ENCODE measurements at regions not wholly inside any gene's neighbourhood (a gene's known extent, or its start where the extent isn't known, plus 50 kb on each side); places are given as distances from the start of the nearest gene placed in this dataset.
A peak's percentile ranks its signal among the peaks of the same experiment; 100 is the strongest.

DNA sequence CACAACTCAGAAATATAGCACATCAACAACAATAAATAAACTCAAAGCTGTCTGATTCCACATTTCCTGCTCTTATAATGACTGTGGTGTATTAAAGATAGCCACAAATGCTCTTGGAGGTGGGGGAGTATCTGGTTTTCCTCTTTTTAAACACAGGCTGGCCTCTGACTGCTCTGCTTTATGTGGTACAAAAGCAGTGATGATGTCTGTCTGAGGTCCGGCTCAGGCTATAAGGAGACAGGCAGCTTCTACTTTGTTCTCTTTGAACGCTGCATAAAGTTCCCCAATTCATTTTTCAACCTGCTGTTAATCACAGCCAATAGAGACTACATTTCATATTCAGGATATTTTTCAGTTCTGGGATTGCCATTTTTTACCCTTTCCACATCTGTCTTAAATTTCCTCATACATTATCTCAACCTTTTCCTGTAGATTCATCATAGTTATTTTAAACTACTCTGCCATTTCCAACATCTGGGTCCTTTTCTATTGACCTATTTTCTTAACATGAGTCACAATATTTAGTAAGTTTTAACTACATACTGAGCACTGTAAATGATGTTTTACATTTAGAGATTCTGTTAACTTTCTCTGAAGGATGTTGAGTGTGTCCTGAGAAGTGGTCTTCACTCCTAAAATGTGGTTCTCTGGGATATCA lies 64.9 kb downstream of the CRPPA start:
- DNase-seq (no peak), ATAC-seq (peak in 3 of 4 donors; percentile 16 to 75 (median 27))
- intact Hi-C loops (cut with DNase I) = no loop called here
- 23 to 33% (median 30%) methylated on average over 2 of the region's 2 CpGs for WGBS, 4 donors
- no peak for TF ChIP-seq POLR2A (IDR thresholded peaks at IDR 0.05)
- TF ChIP-seq, protein P1, sequence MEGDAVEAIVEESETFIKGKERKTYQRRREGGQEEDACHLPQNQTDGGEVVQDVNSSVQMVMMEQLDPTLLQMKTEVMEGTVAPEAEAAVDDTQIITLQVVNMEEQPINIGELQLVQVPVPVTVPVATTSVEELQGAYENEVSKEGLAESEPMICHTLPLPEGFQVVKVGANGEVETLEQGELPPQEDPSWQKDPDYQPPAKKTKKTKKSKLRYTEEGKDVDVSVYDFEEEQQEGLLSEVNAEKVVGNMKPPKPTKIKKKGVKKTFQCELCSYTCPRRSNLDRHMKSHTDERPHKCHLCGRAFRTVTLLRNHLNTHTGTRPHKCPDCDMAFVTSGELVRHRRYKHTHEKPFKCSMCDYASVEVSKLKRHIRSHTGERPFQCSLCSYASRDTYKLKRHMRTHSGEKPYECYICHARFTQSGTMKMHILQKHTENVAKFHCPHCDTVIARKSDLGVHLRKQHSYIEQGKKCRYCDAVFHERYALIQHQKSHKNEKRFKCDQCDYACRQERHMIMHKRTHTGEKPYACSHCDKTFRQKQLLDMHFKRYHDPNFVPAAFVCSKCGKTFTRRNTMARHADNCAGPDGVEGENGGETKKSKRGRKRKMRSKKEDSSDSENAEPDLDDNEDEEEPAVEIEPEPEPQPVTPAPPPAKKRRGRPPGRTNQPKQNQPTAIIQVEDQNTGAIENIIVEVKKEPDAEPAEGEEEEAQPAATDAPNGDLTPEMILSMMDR (IDR thresholded peaks at IDR 0.05) = no peak
- H3K36me3 ChIP-seq = no peaks in the 10 kb centered on the region
- H3K27me3 ChIP-seq = no peaks in the 10 kb centered on the region
- no peaks in the 10 kb centered on the region for H3K9me3 ChIP-seq
- peaks cover 0 to 17% (median 5%) of the 10 kb centered on the region in 12 donors for H3K4me1 ChIP-seq
- H3K27ac ChIP-seq = peak overlapping the region in 2 of 12 donors; percentile 6 to 41
- H3K4me3 ChIP-seq = no peak overlapping the region

DNA sequence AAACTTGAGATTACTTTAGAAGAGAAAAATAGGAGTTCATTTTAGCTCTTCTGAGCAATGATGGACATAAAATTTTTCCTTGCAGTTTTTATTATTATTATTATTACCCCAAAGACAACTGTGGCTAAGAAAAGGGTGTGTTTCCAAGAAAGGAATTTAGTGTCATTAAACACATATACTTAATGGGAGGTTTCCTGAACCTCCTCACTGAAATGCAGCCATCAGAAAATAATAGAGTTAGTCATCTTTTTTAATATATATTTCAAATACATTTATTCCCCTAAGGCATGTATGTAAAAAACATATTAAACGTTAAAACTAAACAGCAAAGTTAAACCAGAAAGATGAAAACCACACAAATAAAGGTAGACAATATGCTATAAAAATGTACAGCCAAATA lies 66.8 kb downstream of the CRPPA start:
- DNase-seq = no peak
- Histone ChIP-seq H3K4me3 (no peak overlapping the region), H3K9me3 (peaks cover 0 to 18% (median 5%) of the 10 kb centered on the region in 12 donors), H3K27ac (no peak overlapping the region), H3K4me1 (peaks cover 0 to 17% (median 5%) of the 10 kb centered on the region in 12 donors), H3K27me3 (no peaks in the 10 kb centered on the region), H3K36me3 (no peaks in the 10 kb centered on the region)
- ATAC-seq = no peak
- intact Hi-C loops (cut with DNase I) = no loop called here
- TF ChIP-seq, protein P1 (IDR thresholded peaks at IDR 0.05) = no peak
- WGBS, 4 donors = 37 to 78% (median 72%) methylated on average over 1 of the region's 1 CpG

DNA sequence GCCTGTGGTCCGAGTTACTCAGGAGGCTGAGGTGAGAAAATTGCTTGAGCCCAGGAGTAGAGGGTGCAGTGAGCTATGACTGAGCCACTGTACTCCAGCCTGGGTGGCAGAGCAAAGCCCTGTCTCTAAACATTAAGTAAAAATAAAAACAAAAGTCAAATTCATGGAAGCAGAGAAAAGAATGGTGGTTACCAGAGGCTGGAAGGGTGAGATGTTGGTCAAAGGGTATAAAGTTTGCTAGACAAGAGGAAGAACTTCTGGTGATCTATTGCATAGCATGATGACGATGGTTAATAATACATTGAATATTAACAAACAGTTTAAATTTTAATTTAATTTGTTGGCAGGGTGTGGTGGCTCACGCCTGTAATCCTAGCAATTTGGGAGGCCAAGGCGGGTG lies 68.1 kb downstream of the CRPPA start:
- DNase-seq (no peak), ATAC-seq (no peak)
- no peak overlapping the region for H3K4me3 ChIP-seq
- no peaks in the 10 kb centered on the region for H3K36me3 ChIP-seq
- H3K4me1 ChIP-seq = peaks cover 0 to 20% (median 5%) of the 10 kb centered on the region in 12 donors
- H3K27ac ChIP-seq = no peak overlapping the region
- intact Hi-C loops (cut with DNase I) = no loop called here
- WGBS, 4 donors = 66 to 73% (median 73%) methylated on average over 4 of the region's 4 CpGs
- TF ChIP-seq POLR2A (IDR thresholded peaks at IDR 0.05) = no peak
- TF ChIP-seq, protein P1 (IDR thresholded peaks at IDR 0.05) = no peak
- H3K9me3 ChIP-seq = peaks cover 0 to 24% (median 7%) of the 10 kb centered on the region in 12 donors
- no peaks in the 10 kb centered on the region for H3K27me3 ChIP-seq

DNA sequence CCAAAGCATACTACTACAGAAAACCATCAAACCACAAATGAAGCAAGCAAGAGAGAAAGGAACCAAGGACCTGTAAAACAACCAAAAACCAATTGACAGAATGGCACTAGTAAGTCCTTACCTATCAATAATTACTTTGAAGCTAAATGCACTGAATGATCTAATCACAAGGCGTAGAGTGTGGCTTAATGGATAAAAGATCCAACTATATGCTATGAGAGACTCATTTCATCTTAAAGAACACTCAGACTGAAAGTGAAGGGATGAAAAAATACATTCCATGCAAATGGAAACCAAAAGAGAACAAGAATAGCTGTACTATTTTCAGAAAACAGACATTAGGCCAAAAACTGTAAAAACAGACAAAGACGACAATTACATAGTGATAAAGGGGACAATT lies 70.7 kb downstream of the CRPPA start:
- Histone ChIP-seq H3K4me1 (peaks cover 0 to 26% (median 14%) of the 10 kb centered on the region in 12 donors), H3K4me3 (no peak overlapping the region), H3K27ac (no peak overlapping the region), H3K36me3 (no peaks in the 10 kb centered on the region), H3K9me3 (peaks cover 0 to 24% (median 7%) of the 10 kb centered on the region in 12 donors), H3K27me3 (no peaks in the 10 kb centered on the region)
- TF ChIP-seq POLR2A (IDR thresholded peaks at IDR 0.05) = no peak
- intact Hi-C loops (cut with DNase I) = no loop called here
- 90 to 100% (median 96%) methylated on average over 2 of the region's 2 CpGs for WGBS, 4 donors
- DNase-seq (no peak), ATAC-seq (no peak)

DNA sequence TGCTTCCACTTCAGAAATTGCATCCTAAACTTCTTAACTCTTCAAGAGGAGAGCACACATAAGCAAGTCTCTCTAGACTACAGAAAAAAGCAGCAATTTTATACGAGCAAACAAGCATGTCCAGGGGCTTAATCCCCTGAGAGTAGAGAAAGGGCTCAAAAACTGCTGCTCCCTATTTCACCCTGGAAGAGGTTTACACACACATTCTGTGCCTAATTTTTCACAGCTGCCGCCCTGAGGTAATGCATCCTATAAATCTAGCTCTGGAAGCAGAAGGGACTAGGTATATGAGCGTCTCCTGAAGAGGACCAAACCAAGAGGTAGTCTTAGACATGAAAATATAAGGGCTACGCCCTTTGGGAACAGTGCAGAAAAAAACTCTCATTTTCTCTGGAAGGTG lies 73.1 kb downstream of the CRPPA start:
- DNase-seq = no peak
- Histone ChIP-seq H3K36me3 (no peaks in the 10 kb centered on the region), H3K9me3 (peaks cover 0 to 36% (median 11%) of the 10 kb centered on the region in 12 donors), H3K4me1 (peaks cover 0 to 25% (median 14%) of the 10 kb centered on the region in 12 donors), H3K4me3 (no peak overlapping the region), H3K27me3 (no peaks in the 10 kb centered on the region), H3K27ac (peak overlapping the region in 1 of 12 donors; percentile 46)
- ATAC-seq = peak in 1 of 4 donors; percentile 15
- intact Hi-C loops (cut with DNase I) = no loop called here
- TF ChIP-seq, protein P1 (IDR thresholded peaks at IDR 0.05) = no peak
- no peak for TF ChIP-seq POLR2A (IDR thresholded peaks at IDR 0.05)
- 81 to 87% (median 84%) methylated on average over 4 of the region's 4 CpGs for WGBS, 4 donors
